Mammary epithelial cell (primary cell): ENCODE measurements at regions not wholly inside any gene's neighbourhood (a gene's known extent, or its start where the extent isn't known, plus 50 kb on each side); places are given as distances from the start of the nearest gene placed in this dataset.

Experiments
- EZH2 ChIP-seq: IDR thresholded peaks from 2 replicates; pipeline ENCODE4 v1.6.1; 2012; ENCODE audit warnings: low read length, inconsistent platforms, borderline replicate concordance
- TF ChIP-seq, protein P1 (sequence below), 2 donors: IDR thresholded peaks in 1 of 2; conservative IDR thresholded peaks in 1 of 2; 2 replicates each; pipeline ENCODE4 v1.5.1; 2011 to 2012; ENCODE audit warnings: inconsistent platforms in 2 of 2, low read length in 2 of 2, mild to moderate bottlenecking in 2 of 2, control low read depth in 1 of 2, low read depth in 1 of 2; ENCODE audit not compliant: insufficient read depth in 1 of 2; ENCODE audit errors: extremely low read depth in 1 of 2

DNA sequence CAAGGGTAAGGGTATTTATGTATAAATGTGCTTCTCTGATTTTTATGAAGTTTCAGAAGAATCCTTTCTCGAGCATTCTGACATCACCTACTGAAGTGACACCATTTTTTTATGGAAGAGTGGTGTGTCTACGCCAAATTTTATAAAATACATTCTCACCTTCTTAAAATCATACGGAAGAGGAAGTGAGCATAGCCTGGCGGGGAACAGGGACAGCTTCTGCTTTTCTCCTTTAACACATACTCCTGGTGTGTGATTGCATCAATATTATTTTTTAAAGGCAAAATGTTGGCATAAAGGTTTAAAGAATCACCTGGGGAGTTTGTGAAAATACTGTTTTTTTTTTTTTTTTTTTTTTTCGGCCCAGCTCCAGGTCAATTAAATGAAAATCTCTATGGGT lies 733.6 kb upstream of the MAN1A1 start:
- TF ChIP-seq, protein P1, sequence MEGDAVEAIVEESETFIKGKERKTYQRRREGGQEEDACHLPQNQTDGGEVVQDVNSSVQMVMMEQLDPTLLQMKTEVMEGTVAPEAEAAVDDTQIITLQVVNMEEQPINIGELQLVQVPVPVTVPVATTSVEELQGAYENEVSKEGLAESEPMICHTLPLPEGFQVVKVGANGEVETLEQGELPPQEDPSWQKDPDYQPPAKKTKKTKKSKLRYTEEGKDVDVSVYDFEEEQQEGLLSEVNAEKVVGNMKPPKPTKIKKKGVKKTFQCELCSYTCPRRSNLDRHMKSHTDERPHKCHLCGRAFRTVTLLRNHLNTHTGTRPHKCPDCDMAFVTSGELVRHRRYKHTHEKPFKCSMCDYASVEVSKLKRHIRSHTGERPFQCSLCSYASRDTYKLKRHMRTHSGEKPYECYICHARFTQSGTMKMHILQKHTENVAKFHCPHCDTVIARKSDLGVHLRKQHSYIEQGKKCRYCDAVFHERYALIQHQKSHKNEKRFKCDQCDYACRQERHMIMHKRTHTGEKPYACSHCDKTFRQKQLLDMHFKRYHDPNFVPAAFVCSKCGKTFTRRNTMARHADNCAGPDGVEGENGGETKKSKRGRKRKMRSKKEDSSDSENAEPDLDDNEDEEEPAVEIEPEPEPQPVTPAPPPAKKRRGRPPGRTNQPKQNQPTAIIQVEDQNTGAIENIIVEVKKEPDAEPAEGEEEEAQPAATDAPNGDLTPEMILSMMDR (conservative IDR thresholded peaks at IDR 0.05 in 1 of 2, IDR thresholded peaks at IDR 0.05 in 1 of 2; ENCODE audit: extremely low read depth in 1 of 2, insufficient read depth in 1 of 2, low read depth in 1 of 2, low read length in 2 of 2) = no peak
- no peak for TF ChIP-seq EZH2
